ENCODE measurements at regions not wholly inside any gene's neighbourhood (a gene's known extent, or its start where the extent isn't known, plus 50 kb on each side); places are given as distances from the start of the nearest gene placed in this dataset.

DNA sequence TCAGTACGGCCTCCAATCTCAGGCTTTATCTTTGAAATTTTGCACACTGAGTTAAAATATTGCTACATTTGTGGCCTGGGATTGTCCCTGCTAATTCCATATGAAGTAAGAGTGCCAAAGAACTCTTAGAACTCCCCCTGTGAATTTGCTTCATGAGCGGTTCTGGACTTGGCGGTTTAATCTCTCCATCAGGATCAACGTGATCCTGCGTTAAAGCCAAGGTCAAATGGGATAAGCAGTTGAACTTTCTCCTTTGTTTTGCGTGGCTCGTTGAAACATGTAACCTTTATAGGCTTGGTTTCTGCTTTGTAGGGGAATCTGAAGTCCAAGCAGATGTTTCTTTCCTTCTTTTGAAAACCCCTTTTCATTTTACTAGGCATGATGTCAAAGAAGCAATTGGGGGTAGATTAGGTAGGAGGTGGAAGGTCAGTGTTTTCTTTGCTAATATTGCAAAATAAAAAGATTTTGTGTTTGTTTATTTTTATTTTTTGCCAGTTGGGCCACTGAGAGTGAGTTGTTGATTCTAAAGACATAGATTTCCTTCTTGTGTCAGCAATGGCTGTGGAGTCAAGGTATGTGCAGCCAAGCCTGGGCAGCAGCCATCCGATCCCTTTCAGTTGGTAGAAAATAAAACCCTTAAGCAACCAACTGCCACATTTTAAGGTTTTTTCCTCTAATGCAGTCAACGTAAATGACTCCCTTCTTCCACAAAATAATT is 390.8 kb downstream of the NNT start:
- no peaks in the 10 kb centered on the region for H3K36me3 ChIP-seq
- DNase-seq, result no peak
- no peaks in the 10 kb centered on the region for H3K27me3 ChIP-seq
- H3K9me3 ChIP-seq, result peaks cover 0 to 2% (median 0%) of the 10 kb centered on the region in 4 donors
- no peak overlapping the region for H3K27ac ChIP-seq
- no peaks in the 10 kb centered on the region for H3K4me1 ChIP-seq
- TF ChIP-seq CTCF (IDR thresholded peaks at IDR 0.05) (no peak), POLR2A (IDR thresholded peaks at IDR 0.05) (no peak)
- H3K4me3 ChIP-seq, result no peak overlapping the region

DNA sequence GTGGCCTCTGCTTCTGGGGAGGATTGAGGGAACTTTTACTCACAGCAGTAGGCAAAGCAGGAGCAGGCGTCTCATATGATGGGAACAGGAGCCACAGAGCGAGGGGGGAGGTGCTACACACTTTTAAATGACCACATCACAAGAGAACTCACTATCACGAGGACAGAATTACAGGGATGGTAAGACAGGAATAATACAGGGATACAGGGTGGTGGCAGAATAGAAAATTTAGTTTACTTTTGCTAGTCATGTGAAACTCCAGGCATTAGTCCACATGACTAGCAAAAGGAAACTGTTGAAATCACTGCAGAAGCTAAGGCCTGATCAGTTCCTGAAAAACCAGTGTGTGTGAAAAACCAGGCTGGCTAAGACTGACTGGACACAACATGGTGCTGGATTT is 382.4 kb downstream of the NNT start:
- Histone ChIP-seq H3K36me3 (no peaks in the 10 kb centered on the region), H3K4me3 (no peak overlapping the region), H3K9me3 (peaks cover 0 to 3% (median 0%) of the 10 kb centered on the region in 4 donors), H3K27ac (no peak overlapping the region), H3K4me1 (no peaks in the 10 kb centered on the region), H3K27me3 (no peaks in the 10 kb centered on the region)
- TF ChIP-seq POLR2A (IDR thresholded peaks at IDR 0.05) (no peak), CTCF (IDR thresholded peaks at IDR 0.05) (no peak)
- DNase-seq, result no peak

- no peak for DNase-seq
- TF ChIP-seq POLR2A (IDR thresholded peaks at IDR 0.05) (no peak), CTCF (IDR thresholded peaks at IDR 0.05) (no peak)
- peaks cover 0 to 3% (median 0%) of the 10 kb centered on the region in 4 donors for H3K9me3 ChIP-seq
Measured at GRCh38 chr5:43981556-43981955, 378.6 kb downstream of the NNT start.

DNA sequence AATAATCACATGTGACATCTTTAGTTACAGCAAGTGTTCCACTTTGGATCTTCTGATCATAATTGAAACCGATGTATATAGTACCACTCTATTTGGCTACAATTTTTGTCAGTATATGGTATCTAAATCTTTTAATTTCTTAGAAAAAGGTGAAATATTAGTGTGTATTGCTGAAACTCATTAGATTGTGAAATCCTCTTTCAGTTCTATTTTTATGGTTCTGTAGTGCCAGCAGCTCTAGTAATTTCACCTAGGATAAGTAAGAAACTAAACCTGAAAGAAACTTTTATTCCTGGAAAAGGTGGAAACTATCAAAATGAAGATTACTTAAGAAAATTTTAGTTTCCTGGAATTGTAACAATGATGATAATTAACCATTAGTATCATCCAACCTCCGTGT is 370.9 kb downstream of the NNT start:
- DNase-seq, result no peak
- H3K27me3 ChIP-seq, result no peaks in the 10 kb centered on the region
- no peaks in the 10 kb centered on the region for H3K9me3 ChIP-seq
- H3K36me3 ChIP-seq, result no peaks in the 10 kb centered on the region
- TF ChIP-seq CTCF (IDR thresholded peaks at IDR 0.05), result no peak
- no peak for TF ChIP-seq POLR2A (IDR thresholded peaks at IDR 0.05)
- H3K27ac ChIP-seq, result no peak overlapping the region
- H3K4me3 ChIP-seq, result no peak overlapping the region
- H3K4me1 ChIP-seq, result no peaks in the 10 kb centered on the region

More at GRCh38 chr5:43981556-43981955, 378.6 kb downstream of the NNT start:
- H3K36me3 ChIP-seq, result no peaks in the 10 kb centered on the region
- H3K4me1 ChIP-seq, result no peaks in the 10 kb centered on the region
- no peak overlapping the region for H3K4me3 ChIP-seq
- no peak overlapping the region for H3K27ac ChIP-seq
- H3K27me3 ChIP-seq, result no peaks in the 10 kb centered on the region

GRCh38 chr5:43973318-43973717 is 370.3 kb downstream of the NNT start:
- DNase-seq, result no peak
- Histone ChIP-seq H3K36me3 (no peaks in the 10 kb centered on the region), H3K27me3 (no peaks in the 10 kb centered on the region), H3K4me3 (no peak overlapping the region), H3K9me3 (no peaks in the 10 kb centered on the region), H3K4me1 (no peaks in the 10 kb centered on the region), H3K27ac (no peak overlapping the region)
- no peak for TF ChIP-seq CTCF (IDR thresholded peaks at IDR 0.05)
- TF ChIP-seq POLR2A (IDR thresholded peaks at IDR 0.05), result no peak

All from Peyer's patch (tissue), 4 donors.